SK-N-SH (cell line): ENCODE measurements at regions not wholly inside any gene's neighbourhood (a gene's known extent, or its start where the extent isn't known, plus 50 kb on each side); places are given as distances from the start of the nearest gene placed in this dataset.

Source experiments
- CTCF ChIP-seq: fragments of 200-600 bp; sonication (generic); IDR thresholded peaks from 2 replicates; pipeline ENCODE4 v1.6.1; 2017; ENCODE audit warnings: antibody characterized with exemption, mild to moderate bottlenecking, moderate library complexity
- EZH2phosphoT487 ChIP-seq: fragments of 200-600 bp; sonication (generic); IDR thresholded peaks from 2 replicates; pipeline ENCODE4 v1.6.1; 2017; ENCODE audit warnings: low read depth, mixed run types, mild to moderate bottlenecking, antibody characterized with exemption, moderate library complexity, borderline replicate concordance
- RCOR1 ChIP-seq: fragments of 150-350 bp; IDR thresholded peaks from 2 replicates; pipeline ENCODE4 v1.6.1; 2017; ENCODE audit warnings: antibody characterized with exemption, low read length
- YY1 ChIP-seq: IDR thresholded peaks from 2 replicates; pipeline ENCODE4 v1.4.0; 2012; ENCODE audit warnings: low read depth, mild to moderate bottlenecking

DNA sequence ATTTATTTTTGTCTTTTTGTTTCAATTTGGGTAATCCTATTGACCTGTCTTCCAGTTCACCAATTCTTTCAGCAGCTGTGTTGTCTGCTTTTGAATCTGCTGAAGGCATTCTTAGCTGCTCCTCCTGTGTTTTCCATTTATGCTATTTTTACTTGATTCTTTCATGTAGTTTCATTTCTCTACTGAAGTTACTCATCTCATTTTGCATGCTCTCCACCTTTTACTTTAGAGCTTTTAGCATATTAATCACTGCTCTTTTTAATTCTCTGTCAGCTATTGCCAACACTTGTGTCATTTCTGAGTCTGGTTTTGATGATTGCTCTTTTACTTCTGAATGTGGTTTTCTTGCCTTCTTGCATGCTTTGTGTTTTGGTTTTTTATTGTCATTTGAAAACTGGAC, 496.0 kb upstream of the CLINT1 start:
- TF ChIP-seq RCOR1 = no peak
- no peak for TF ChIP-seq YY1
- no peak for TF ChIP-seq CTCF
- TF ChIP-seq EZH2phosphoT487 = no peak
